NCI-H748 (cell line): ENCODE measurements at regions not wholly inside any gene's neighbourhood (a gene's known extent, or its start where the extent isn't known, plus 50 kb on each side); places are given as distances from the start of the nearest gene placed in this dataset.
A peak's percentile ranks its signal among the peaks of the same experiment; 100 is the strongest.
"Not testable (repeated sequence)": the region's sequence is repeated elsewhere in the genome, so short reads cannot be mapped to it uniquely, and the experiment has no call there.

Experiments
- DNase-seq: peaks from one replicate; lab custom pipeline; 2025; ENCODE audit not compliant: unreplicated experiment; lab: John Stamatoyannopoulos, UW

- DNase-seq = no peak
These were observed 203.9 kb upstream of the PRDM1 start for GRCh38 chr6:105882121-105882803.

- DNase-seq = no peak
These were observed 204.5 kb upstream of the PRDM1 start for GRCh38 chr6:105881608-105882007.

- DNase-seq = no peak
These were observed 206.1 kb upstream of the PRDM1 start for GRCh38 chr6:105880030-105880492.

- DNase-seq = no peak
These were observed 207.0 kb upstream of the PRDM1 start for GRCh38 chr6:105879146-105879545.

GRCh38 chr6:105875974-105876640, 210.0 kb upstream of the PRDM1 start:
- DNase-seq = peak; percentile 8

- no peak for DNase-seq
These were observed 211.1 kb upstream of the PRDM1 start for GRCh38 chr6:105874835-105875626.

- no peak for DNase-seq
These were observed 212.3 kb upstream of the PRDM1 start for GRCh38 chr6:105873799-105874198.

- no peak for DNase-seq
These were observed 212.9 kb upstream of the PRDM1 start for GRCh38 chr6:105873211-105873704.

GRCh38 chr6:105872249-105872648, 213.9 kb upstream of the PRDM1 start:
- no peak for DNase-seq

GRCh38 chr6:105871542-105871941, 214.6 kb upstream of the PRDM1 start:
- no peak for DNase-seq

- DNase-seq = no peak
These were observed 216.2 kb upstream of the PRDM1 start for GRCh38 chr6:105869835-105870440.

- DNase-seq = no peak
These were observed 217.2 kb upstream of the PRDM1 start for GRCh38 chr6:105868823-105869460.

GRCh38 chr6:105867821-105868220, 218.3 kb upstream of the PRDM1 start:
- DNase-seq = no peak

- no peak for DNase-seq
These were observed 218.9 kb upstream of the PRDM1 start for GRCh38 chr6:105867277-105867676.

GRCh38 chr6:105862936-105863607, 223.1 kb upstream of the PRDM1 start:
- no peak for DNase-seq

- DNase-seq = not testable (repeated sequence)
These were observed 225.2 kb upstream of the PRDM1 start for GRCh38 chr6:105860927-105861326.

- no peak for DNase-seq
These were observed 226.7 kb upstream of the PRDM1 start for GRCh38 chr6:105859457-105859856.

GRCh38 chr6:105858639-105859038, 227.5 kb upstream of the PRDM1 start:
- DNase-seq = not testable (repeated sequence)

GRCh38 chr6:105855433-105855832, 230.7 kb upstream of the PRDM1 start:
- no peak for DNase-seq

- not testable (repeated sequence) for DNase-seq
These were observed 232.2 kb upstream of the PRDM1 start for GRCh38 chr6:105853979-105854378.
